ENCODE measurements at regions not wholly inside any gene's neighbourhood (a gene's known extent, or its start where the extent isn't known, plus 50 kb on each side); places are given as distances from the start of the nearest gene placed in this dataset.

DNA sequence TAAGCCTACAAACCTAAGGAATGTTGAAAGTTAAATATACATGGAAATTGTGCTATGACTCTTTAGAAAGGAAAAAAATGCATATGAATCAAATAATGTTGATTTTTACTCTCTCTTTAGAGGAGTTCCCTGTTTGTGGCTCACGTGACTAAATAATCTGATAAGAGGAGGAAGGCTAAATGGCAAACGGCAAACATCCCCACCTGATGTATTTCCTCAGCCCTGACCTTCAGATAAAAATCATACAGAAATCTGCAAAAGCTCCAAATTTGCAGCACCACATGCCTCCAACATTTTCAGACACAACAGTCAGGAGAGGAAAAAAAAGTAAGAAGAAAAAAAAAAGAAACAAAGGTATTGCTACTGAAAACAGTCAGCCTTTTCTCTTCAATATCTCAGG, 423.0 kb upstream of the PSMD7 start:
- TF ChIP-seq RAD21 (IDR thresholded peaks at IDR 0.05; ENCODE audit: low read length) (no peak; the same call in 1 of the 2 replicates), EZH2phosphoT487 (IDR thresholded peaks at IDR 0.05; ENCODE audit: borderline replicate concordance, low read depth) (no peak), ELF1 (IDR thresholded peaks at IDR 0.05) (no peak), YY1 (IDR thresholded peaks at IDR 0.05; ENCODE audit: low read depth) (no peak), CHD2 (IDR thresholded peaks at IDR 0.05; ENCODE audit: low read length, partially characterized antibody) (no peak)
- TF ChIP-seq, protein P1, sequence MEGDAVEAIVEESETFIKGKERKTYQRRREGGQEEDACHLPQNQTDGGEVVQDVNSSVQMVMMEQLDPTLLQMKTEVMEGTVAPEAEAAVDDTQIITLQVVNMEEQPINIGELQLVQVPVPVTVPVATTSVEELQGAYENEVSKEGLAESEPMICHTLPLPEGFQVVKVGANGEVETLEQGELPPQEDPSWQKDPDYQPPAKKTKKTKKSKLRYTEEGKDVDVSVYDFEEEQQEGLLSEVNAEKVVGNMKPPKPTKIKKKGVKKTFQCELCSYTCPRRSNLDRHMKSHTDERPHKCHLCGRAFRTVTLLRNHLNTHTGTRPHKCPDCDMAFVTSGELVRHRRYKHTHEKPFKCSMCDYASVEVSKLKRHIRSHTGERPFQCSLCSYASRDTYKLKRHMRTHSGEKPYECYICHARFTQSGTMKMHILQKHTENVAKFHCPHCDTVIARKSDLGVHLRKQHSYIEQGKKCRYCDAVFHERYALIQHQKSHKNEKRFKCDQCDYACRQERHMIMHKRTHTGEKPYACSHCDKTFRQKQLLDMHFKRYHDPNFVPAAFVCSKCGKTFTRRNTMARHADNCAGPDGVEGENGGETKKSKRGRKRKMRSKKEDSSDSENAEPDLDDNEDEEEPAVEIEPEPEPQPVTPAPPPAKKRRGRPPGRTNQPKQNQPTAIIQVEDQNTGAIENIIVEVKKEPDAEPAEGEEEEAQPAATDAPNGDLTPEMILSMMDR (IDR thresholded peaks at IDR 0.05) = no peak
- TF ChIP-seq, protein P2, sequence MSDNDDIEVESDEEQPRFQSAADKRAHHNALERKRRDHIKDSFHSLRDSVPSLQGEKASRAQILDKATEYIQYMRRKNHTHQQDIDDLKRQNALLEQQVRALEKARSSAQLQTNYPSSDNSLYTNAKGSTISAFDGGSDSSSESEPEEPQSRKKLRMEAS (IDR thresholded peaks at IDR 0.05; ENCODE audit: low read depth) = no peak
- TF ChIP-seq, protein P3, sequence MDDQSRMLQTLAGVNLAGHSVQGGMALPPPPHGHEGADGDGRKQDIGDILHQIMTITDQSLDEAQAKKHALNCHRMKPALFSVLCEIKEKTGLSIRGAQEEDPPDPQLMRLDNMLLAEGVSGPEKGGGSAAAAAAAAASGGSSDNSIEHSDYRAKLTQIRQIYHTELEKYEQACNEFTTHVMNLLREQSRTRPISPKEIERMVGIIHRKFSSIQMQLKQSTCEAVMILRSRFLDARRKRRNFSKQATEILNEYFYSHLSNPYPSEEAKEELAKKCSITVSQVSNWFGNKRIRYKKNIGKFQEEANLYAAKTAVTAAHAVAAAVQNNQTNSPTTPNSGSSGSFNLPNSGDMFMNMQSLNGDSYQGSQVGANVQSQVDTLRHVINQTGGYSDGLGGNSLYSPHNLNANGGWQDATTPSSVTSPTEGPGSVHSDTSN (IDR thresholded peaks at IDR 0.05) = no peak
- TF ChIP-seq, protein P4, sequence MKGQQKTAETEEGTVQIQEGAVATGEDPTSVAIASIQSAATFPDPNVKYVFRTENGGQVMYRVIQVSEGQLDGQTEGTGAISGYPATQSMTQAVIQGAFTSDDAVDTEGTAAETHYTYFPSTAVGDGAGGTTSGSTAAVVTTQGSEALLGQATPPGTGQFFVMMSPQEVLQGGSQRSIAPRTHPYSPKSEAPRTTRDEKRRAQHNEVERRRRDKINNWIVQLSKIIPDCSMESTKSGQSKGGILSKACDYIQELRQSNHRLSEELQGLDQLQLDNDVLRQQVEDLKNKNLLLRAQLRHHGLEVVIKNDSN (IDR thresholded peaks at IDR 0.05; ENCODE audit: borderline replicate concordance, low read depth) = no peak

All from SK-N-SH (cell line).